ENCODE measurements at regions not wholly inside any gene's neighbourhood (a gene's known extent, or its start where the extent isn't known, plus 50 kb on each side); places are given as distances from the start of the nearest gene placed in this dataset.

GRCh38 chr2:187915810-187916209 is 361.6 kb upstream of the TFPI start:
- TF ChIP-seq CTCF (IDR thresholded peaks at IDR 0.05; ENCODE audit: low read depth, low read length) = no peak
- TF ChIP-seq POLR2A (IDR thresholded peaks at IDR 0.05; ENCODE audit: extremely low read depth, insufficient read length) = no peak
- TF ChIP-seq MAX (IDR thresholded peaks at IDR 0.05; ENCODE audit: low read depth, low read length) = no peak

Measured in NB4 (cell line).